OCI-M1 (cell line): ENCODE measurements at regions not wholly inside any gene's neighbourhood (a gene's known extent, or its start where the extent isn't known, plus 50 kb on each side); places are given as distances from the start of the nearest gene placed in this dataset.
A peak's percentile ranks its signal among the peaks of the same experiment; 100 is the strongest.

Experiments
- DNase-seq: peaks from one replicate; lab custom pipeline; 2025; lab: John Stamatoyannopoulos, UW

DNA sequence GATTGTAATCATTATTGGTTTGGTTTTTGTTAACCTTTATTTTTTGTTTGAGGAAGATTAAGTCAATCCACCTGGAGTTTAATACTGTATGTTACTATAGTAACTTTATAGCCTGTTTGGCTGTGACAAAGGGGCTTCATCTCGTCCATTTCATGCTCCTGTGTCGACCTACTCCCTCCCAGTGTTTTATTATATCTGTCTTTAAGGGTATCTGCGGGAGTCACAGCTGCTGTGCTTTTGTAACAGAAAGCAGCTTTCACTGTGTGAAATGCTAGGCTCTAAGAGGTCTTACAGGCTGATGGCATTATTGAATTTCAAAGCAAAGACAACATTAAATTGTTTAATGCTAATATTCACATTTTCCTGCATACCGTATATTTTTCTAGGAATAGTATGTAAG, 698.0 kb upstream of the POU3F2 start:
- no peak for DNase-seq

DNA sequence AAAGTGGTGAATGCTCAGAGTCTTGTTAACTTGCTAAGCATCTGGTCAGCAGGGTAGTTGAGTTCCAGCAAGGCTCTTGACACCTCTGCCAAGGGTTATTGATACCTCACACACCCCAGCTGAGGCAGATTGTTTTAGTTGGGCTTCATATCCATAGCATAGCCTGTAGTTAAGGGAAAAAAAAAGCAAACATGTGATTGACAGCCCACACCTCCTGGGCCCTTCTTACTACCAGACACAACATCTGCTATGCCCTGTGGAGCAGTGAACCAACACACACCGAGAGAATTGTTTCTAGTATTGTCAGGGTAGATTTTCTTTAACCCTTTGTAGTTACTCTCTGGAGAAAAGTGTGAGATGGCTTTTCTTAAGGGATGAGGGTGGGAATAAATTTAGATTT, 697.0 kb upstream of the POU3F2 start:
- no peak for DNase-seq

- DNase-seq, result no peak
Measured at GRCh38 chr6:98142839-98143238, 691.5 kb upstream of the POU3F2 start.

DNA sequence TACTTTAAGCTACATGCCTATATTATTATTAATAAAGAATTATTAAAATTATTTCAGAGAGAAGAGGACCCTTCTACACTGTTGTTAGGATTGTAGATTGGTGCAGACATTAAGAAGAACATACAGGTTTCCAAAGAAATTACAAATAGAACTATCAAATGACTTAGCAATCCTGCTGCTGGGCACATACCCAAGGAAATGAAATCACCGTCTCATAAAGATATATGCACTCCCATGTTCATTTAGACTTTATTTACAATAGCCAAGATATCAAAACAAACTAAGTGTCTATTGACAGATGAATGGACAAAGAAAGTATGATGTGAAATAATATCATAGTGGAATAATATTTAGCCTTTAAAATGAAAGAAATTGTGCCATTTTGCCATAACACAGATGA, 687.7 kb upstream of the POU3F2 start:
- no peak for DNase-seq

DNA sequence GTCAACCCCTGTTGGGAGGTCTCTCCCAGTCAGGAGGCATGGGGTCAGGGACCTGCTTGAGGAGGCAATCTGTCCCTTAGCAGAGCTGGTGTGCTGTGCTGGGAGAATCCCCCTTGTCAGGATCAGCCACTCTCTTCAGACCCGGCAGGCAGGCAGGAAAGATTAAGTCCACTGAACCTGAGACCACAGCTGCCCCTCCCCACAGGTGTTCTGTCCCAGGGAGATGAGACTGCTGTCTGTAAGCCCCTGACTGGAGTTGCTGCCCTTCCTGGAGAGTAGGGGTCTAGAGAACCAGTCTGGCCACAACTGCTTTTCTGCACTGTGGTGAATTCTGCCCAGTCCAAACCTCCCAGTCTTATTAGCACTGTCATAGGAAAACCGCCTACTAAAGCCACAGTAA, 677.8 kb upstream of the POU3F2 start:
- DNase-seq, result no peak

DNA sequence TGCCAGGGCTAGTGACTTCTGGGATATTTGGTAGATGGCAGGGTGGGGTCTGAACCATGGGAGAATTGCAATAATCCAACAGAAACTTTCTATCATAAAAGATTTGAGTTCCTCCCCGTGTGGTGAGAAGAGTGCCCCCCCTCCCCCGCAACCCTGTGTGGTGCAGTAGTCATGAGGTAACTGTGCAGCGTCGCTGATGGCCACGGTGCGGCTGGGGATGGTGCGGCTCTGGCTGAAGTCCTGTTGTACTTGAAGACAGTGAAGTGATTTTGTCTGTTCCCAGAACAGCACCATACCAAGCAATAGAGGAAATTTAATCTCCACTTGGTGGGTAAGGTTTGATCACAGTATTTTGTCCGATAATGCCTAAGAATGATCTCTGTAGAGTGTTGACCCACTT, 654.8 kb upstream of the POU3F2 start:
- DNase-seq, result no peak

DNA sequence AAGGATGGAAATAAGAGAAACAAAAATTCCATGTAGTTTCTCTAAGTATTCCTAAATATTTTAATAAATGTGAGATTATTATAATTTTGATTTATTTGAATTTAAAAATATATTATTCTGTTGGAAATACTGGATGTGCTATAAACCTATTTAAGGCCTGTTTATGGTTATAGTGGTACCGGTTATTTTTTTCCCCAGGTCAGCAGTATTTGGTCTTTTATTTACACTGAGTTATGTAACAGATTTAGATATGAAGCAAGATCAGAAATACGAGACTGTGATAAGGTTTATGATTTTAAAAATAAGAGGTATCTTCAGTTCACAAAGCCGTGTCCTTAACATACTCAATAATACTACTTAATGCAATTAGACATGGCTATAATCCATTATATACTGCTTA, 634.3 kb upstream of the POU3F2 start:
- DNase-seq, result no peak

DNA sequence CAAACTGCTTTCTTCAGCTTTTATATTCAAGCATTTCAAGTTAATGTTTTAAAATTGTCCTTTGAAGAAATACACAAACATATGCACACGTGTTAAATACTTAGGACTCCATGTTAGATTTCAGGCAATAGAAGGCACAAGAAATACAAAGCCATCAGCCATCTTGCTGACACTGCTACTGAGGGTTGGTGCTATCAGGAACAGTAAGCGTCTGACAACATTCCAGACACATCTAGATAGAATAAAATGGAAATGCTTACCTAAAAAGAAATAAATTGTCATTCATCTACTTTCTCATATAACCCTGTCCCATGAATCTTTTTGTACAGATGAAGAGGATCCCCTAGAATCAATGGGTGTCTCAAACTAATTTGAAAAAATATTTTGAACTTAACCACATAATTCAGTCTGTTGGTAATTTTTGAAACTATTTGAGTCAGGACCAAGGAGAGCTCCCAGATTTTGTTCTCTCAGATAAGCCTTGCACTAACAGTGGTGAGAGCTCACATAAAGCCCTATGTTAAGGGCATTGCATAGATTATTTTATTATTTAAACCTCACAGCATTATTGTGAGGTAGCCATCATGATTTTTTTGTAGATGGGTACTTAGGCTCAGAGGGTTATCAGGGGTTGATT, 631.1 kb upstream of the POU3F2 start:
- peak; percentile 41 for DNase-seq

DNA sequence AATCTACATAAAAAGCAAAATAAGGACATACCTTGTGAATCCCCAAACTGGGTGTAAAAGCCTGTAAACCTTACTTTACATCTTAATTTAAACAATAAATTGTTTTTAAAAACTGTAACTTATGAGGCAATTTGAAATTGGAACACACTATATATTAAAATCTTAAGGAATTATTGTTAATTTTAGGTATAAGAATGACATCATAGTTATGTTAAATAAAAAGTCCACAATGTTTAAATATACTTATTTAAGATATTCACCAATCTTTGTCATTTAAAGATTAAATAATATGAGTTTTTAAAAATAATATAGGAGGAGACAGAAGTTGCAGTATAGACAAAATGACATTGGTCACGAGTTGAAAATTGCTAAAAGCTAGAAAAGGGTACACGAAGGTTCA, 621.9 kb upstream of the POU3F2 start:
- DNase-seq, result no peak

GRCh38 chr6:98215531-98215930, 618.8 kb upstream of the POU3F2 start:
- DNase-seq, result no peak

GRCh38 chr6:98230250-98230649, 604.1 kb upstream of the POU3F2 start:
- DNase-seq, result no peak

- no peak for DNase-seq
Measured at GRCh38 chr6:98239057-98239456, 595.3 kb upstream of the POU3F2 start.

- DNase-seq, result peak; percentile 15
Measured at GRCh38 chr6:98241630-98242029, 592.7 kb upstream of the POU3F2 start.

DNA sequence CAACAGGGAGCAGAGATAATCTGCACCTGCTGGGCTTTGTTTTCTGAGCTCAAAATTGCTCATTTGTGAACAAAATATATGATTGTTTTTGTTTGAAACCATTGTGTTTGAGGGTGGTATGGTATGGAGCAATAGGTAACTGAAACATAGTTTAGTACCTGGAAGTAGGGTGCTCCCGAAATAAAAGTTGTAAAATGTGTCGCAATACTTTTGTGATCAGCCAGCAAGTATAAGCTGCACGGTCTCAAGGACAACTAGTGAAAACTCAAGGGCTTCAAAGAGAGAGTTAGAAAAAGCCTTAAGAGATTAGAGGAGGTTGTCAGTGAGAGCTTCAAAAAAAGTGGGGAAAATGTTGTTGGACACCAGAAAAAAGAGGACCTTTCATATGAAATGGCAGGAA, 579.8 kb upstream of the POU3F2 start:
- no peak for DNase-seq

DNA sequence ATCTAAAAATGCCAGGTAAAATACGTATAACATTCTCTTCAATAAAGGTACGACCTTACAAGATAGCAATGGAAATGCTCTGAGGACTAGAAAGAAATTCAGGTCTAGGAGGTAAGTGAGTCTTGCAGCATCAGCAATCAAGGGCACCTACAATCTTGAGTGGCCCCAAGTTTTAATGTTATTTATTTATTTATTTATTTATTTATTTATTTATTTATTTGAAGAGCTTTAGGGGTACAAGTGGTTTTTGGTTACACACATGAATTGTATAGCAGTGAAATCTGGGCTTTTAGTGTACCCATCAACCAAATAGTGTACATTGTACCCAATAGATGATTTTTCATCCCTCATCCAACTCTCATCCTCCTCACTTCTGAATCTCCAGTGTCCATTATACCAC, 574.0 kb upstream of the POU3F2 start:
- no peak for DNase-seq

GRCh38 chr6:98272060-98272459, 562.3 kb upstream of the POU3F2 start:
- no peak for DNase-seq

- no peak for DNase-seq
Measured at GRCh38 chr6:98274691-98275090, 559.7 kb upstream of the POU3F2 start.

DNA sequence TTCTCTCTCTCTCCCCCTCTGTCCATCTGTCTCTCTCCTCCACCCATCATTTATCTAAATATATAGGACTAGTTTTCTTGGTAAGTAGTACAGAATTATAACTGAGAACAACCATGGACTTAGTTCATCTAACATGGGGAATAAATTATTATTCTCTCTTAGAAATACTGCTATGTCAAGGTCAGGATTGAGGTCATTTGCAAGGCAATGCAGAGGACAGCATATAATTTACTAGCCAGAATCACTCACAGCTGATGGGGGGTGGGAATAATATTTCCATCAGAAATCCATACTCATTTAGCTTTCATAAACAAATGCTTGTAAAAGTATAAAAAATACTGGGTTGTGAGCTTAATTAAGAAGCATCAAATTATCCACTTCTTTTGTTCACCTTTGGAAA, 553.9 kb upstream of the POU3F2 start:
- DNase-seq, result no peak

DNA sequence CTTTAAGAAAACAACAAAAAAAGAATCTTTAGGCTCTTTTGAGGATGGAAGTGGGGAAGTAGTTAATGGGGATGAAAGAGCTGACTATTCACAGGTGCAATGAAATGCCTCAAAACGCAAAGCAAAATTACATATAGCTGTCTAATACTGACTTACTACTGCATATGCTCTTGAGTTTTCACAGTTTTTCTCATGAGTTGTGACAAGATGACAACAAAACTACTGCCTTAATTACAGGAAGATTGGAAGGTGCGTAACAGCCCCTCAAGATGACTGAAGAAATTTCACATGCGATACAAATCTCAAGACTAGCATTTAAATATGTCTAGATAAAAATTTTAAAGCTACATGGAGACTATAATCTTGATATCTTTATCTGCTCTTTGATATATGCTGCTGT, 547.8 kb upstream of the POU3F2 start:
- no peak for DNase-seq

GRCh38 chr6:98287876-98288275, 546.5 kb upstream of the POU3F2 start:
- no peak for DNase-seq

DNA sequence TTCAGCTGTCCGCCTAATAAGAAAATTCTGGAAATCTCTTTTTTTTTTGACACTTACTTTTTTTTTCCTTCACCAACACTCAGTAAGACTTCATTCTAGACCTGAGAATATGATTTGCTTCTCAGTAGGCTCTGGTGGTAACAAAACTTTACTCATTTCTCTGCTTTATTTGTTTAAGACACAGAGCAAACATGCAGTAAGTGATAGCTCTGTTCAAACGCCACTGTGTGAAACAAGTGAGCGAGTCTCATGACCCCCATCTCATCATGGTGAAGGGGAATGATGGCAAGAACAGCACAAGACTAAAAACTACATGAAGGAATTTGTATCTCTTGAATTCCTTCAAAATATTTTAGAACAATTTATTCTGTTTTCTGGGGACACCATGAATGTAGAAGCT, 541.6 kb upstream of the POU3F2 start:
- no peak for DNase-seq

DNA sequence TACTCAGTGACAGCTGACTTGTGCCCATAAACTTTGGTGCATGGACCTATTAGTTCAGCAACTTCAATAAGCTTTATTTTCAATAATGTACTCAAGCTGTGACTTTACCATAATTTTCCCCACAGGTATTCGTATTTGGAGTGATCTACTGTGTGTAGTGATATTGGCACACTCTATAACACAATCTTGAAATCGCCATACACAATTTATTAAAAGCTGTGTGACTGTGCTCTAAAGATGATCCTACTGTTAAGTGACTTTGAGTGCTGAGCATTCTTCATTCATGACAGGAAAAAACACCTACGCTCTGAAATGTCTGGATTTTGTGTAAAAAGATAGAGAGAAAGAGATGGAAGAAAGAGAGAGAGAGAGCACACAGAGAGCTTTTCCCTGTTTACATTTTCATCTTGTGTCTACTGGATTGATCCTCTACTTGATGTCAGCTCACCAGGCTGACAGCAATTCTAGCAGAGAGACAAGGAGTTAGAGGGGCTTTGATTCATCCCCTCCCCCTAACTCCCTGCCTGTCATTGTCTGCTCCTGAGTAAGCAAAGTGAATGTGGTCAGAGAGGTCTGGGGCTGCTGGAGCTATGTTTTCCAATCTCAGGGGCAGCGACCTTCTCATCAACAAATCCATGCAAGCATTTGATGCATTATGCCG, 538.7 kb upstream of the POU3F2 start:
- no peak for DNase-seq

DNA sequence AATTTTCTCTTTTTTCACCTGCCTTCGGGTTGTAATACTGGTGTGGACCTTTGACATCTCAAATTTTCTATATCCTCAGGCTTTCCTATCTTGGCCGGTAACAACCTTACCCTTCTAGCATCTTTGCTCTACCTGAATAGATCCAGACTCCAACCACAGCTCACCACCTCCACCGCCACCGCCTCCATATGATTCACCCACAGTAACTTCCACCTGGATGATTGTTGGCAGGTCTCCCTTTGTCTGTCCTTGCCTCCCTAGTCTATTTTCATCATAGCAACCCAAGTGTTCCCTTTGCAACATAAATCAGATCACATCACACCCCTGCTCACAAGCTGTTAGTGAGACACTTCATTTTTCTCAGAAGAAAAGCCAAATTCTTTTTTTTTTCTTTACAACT, 525.8 kb upstream of the POU3F2 start:
- DNase-seq, result no peak

DNA sequence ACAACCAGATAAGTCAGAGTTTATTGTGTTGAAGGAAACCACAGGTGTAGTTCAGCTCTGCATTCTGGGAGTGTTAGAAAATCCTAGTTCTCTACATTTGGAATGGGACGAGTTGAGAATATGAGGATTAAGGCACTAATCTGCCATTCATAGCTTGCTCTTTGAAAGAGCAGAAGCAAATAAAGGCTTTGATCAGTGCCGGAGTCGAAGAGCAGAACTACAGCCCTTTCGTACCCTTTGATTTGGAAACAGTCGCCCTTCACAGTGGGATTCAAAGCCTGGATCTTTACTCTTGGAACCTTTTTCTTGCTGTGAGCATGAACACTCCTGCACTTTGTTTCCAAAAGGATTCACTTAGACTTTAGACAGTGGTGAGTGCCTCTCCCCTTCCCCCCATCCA, 523.9 kb upstream of the POU3F2 start:
- DNase-seq, result no peak
